Left renal cortex interstitium (tissue), 4 donors: ENCODE measurements at regions not wholly inside any gene's neighbourhood (a gene's known extent, or its start where the extent isn't known, plus 50 kb on each side); places are given as distances from the start of the nearest gene placed in this dataset.
"Not testable (repeated sequence)": the region's sequence is repeated elsewhere in the genome, so short reads cannot be mapped to it uniquely, and the experiment has no call there.

Experiments used
- DNase-seq, 4 donors: peaks; one replicate each; pipeline ENCODE4 v3.0.0-alpha.2; 2013; ENCODE audit warnings: low read depth in 4 of 4, low spot score in 2 of 4, missing footprints in 1 of 4

- no peak for DNase-seq
Observed at GRCh38 chr2:16378031-16378430, 287.6 kb downstream of the CYRIA start.

GRCh38 chr2:16375981-16376380, 289.7 kb downstream of the CYRIA start:
- no peak for DNase-seq

- no peak for DNase-seq
Observed at GRCh38 chr2:16375351-16375750, 290.3 kb downstream of the CYRIA start.

GRCh38 chr2:16374671-16375070, 291.0 kb downstream of the CYRIA start:
- no peak for DNase-seq

GRCh38 chr2:16373341-16373740, 292.3 kb downstream of the CYRIA start:
- no peak for DNase-seq

GRCh38 chr2:16371751-16372150, 293.9 kb downstream of the CYRIA start:
- no peak for DNase-seq

GRCh38 chr2:16368951-16369350, 296.7 kb downstream of the CYRIA start:
- no peak for DNase-seq

- no peak for DNase-seq
Observed at GRCh38 chr2:16368328-16368727, 297.3 kb downstream of the CYRIA start.

- DNase-seq = no peak
Observed at GRCh38 chr2:16365366-16365765, 300.3 kb downstream of the CYRIA start.

GRCh38 chr2:16363581-16363980, 302.1 kb downstream of the CYRIA start:
- DNase-seq = no peak

GRCh38 chr2:16362611-16363010, 303.0 kb downstream of the CYRIA start:
- no peak for DNase-seq

- no peak for DNase-seq
Observed at GRCh38 chr2:16361261-16361995, 304.2 kb downstream of the CYRIA start.

- DNase-seq = no peak
Observed at GRCh38 chr2:16359961-16360360, 305.7 kb downstream of the CYRIA start.

GRCh38 chr2:16357188-16357587, 308.4 kb downstream of the CYRIA start:
- DNase-seq = no peak

GRCh38 chr2:16351541-16351940, 314.1 kb downstream of the CYRIA start:
- DNase-seq = no peak

GRCh38 chr2:16351137-16351536, 314.5 kb downstream of the CYRIA start:
- no peak for DNase-seq

- DNase-seq = no peak
Observed at GRCh38 chr2:16350211-16350610, 315.4 kb downstream of the CYRIA start.

- no peak for DNase-seq
Observed at GRCh38 chr2:16349811-16350210, 315.8 kb downstream of the CYRIA start.

GRCh38 chr2:16348821-16349515, 316.7 kb downstream of the CYRIA start:
- DNase-seq = no peak

GRCh38 chr2:16346671-16347070, 319.0 kb downstream of the CYRIA start:
- no peak for DNase-seq

- not testable (repeated sequence) for DNase-seq
Observed at GRCh38 chr2:16345231-16345630, 320.4 kb downstream of the CYRIA start.

GRCh38 chr2:16339206-16339605, 326.4 kb downstream of the CYRIA start:
- DNase-seq = no peak
